ENCODE measurements at regions not wholly inside any gene's neighbourhood (a gene's known extent, or its start where the extent isn't known, plus 50 kb on each side); places are given as distances from the start of the nearest gene placed in this dataset.

GRCh38 chr9:7346144-7346543 lies 453.4 kb downstream of the DMAC1 start (continued):
- TF ChIP-seq SIX5 (IDR thresholded peaks at IDR 0.05; ENCODE audit: low read depth, low read length) (no peak), GABPA (IDR thresholded peaks at IDR 0.05; ENCODE audit: borderline replicate concordance, insufficient read depth, low read length) (no peak), CBX5 (IDR thresholded peaks at IDR 0.05; ENCODE audit: low read depth, low read length) (no peak), CHD1 (IDR thresholded peaks at IDR 0.05; ENCODE audit: low read depth, low read length) (no peak)

Data from H1 (cell line).